Activated B cell treated with CpG ODN at 0.5 μM for 24 hours (primary cell): ENCODE measurements at regions not wholly inside any gene's neighbourhood (a gene's known extent, or its start where the extent isn't known, plus 50 kb on each side); places are given as distances from the start of the nearest gene placed in this dataset.

Experiments used
- ATAC-seq: fragments of 200-7000 bp; cut with Tn5 transposase; one replicate; pipeline ENCODE4 v1.10.0; 2021; ENCODE audit warnings: low read depth, mild to moderate bottlenecking, moderate library complexity
- CTCF ChIA-PET: fragments of 350-600 bp; sonication (Branson Sonifier 250); formaldehyde crosslinking; loops from one replicate; lab custom pipeline; 2021; ENCODE audit warnings: antibody characterized with exemption; lab: Charles Lee
- POLR2A ChIA-PET: fragments of 350-600 bp; sonication (Branson Sonifier 250); formaldehyde crosslinking; loops from one replicate; lab custom pipeline; 2021; ENCODE audit warnings: antibody characterized with exemption; lab: Charles Lee
- DNase-seq: peaks from one replicate; pipeline ENCODE4 v3.0.0; 2022
- H3K27ac Mint-ChIP-seq: one replicate; pipeline ENCODE4 v1.8.0; 2020; ENCODE audit warnings: mixed read lengths
- H3K27me3 Mint-ChIP-seq: one replicate; pipeline ENCODE4 v1.8.0; 2021; ENCODE audit warnings: mixed read lengths
- H3K36me3 Mint-ChIP-seq: one replicate; pipeline ENCODE4 v1.8.0; 2021; ENCODE audit warnings: low read depth, mixed read lengths
- H3K4me1 Mint-ChIP-seq: one replicate; pipeline ENCODE4 v1.8.0; 2021; ENCODE audit warnings: mixed read lengths
- H3K4me3 Mint-ChIP-seq: one replicate; pipeline ENCODE4 v1.8.0; 2020; ENCODE audit warnings: mild to moderate bottlenecking, mixed read lengths
- H3K9me3 Mint-ChIP-seq: one replicate; pipeline ENCODE4 v1.8.0; 2020; ENCODE audit warnings: mixed read lengths
- intact Hi-C: fragments of 100-400 bp; cut with micrococcal nuclease; formaldehyde crosslinking; loops from one replicate; pipeline ENCODE4 v1.15.1; 2024
- TF ChIP-seq, protein P1 (sequence below): fragments of 200-600 bp; IDR thresholded peaks from one replicate; pipeline ENCODE4 v1.8.0; 2022; ENCODE audit warnings: antibody characterized with exemption, mild to moderate bottlenecking

DNA sequence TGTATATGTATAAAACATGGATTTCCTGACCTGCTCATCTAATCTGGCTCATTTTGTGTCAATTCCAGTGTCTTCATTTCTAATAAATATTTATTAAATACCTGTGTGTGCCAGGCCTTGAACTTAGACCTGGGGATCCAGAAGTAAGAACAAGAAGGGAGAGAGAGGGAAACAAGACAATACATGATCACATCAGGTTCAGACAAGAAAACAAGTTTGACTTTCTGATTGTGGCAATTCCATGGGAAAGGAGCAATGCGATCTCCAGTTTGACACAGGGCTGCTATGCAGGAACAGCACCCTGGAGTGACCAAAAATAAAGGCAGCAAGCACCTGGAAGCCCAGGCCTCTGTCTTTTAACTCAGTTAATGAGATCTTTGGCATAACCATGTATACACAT, 198.1 kb upstream of the ACTBL2 start:
- peaks cover 7% of the 10 kb centered on the region for H3K27me3 Mint-ChIP-seq
- H3K4me3 Mint-ChIP-seq: no peak overlapping the region
- ChIA-PET POLR2A (no interaction called here), CTCF (no interaction called here)
- H3K36me3 Mint-ChIP-seq: no peaks in the 10 kb centered on the region
- H3K9me3 Mint-ChIP-seq: no peaks in the 10 kb centered on the region
- TF ChIP-seq, protein P1, sequence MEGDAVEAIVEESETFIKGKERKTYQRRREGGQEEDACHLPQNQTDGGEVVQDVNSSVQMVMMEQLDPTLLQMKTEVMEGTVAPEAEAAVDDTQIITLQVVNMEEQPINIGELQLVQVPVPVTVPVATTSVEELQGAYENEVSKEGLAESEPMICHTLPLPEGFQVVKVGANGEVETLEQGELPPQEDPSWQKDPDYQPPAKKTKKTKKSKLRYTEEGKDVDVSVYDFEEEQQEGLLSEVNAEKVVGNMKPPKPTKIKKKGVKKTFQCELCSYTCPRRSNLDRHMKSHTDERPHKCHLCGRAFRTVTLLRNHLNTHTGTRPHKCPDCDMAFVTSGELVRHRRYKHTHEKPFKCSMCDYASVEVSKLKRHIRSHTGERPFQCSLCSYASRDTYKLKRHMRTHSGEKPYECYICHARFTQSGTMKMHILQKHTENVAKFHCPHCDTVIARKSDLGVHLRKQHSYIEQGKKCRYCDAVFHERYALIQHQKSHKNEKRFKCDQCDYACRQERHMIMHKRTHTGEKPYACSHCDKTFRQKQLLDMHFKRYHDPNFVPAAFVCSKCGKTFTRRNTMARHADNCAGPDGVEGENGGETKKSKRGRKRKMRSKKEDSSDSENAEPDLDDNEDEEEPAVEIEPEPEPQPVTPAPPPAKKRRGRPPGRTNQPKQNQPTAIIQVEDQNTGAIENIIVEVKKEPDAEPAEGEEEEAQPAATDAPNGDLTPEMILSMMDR: no peak
- no peak for ATAC-seq
- no peak for DNase-seq
- intact Hi-C loops: no loop called here
- H3K27ac Mint-ChIP-seq: no peak overlapping the region
- no peaks in the 10 kb centered on the region for H3K4me1 Mint-ChIP-seq

DNA sequence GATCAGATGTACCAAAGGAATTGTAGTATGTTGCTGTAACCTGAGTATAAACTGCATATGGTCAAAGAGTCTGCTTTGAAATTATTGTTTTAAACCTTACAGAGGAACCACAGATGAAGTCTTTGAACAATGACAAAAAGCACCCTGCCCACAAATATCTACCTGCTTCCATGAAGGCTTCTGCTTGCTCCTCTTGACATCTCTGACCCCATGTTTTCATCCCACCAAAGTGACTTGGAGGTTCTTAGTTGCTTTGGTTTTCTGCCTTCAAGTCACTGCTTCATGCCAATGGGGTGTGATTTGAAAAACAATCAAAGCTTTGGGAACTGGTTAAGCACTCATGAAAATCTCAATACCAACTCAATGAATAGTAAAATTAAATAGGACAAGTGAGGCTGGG, 194.6 kb upstream of the ACTBL2 start:
- no peaks in the 10 kb centered on the region for H3K4me1 Mint-ChIP-seq
- ATAC-seq: no peak
- peaks cover 9% of the 10 kb centered on the region for H3K27me3 Mint-ChIP-seq
- TF ChIP-seq, protein P1: no peak
- POLR2A ChIA-PET: no interaction called here
- no peak for DNase-seq
- H3K4me3 Mint-ChIP-seq: no peak overlapping the region
- CTCF ChIA-PET: no interaction called here
- intact Hi-C loops: no loop called here
- H3K36me3 Mint-ChIP-seq: no peaks in the 10 kb centered on the region
- no peak overlapping the region for H3K27ac Mint-ChIP-seq
- H3K9me3 Mint-ChIP-seq: no peaks in the 10 kb centered on the region

GRCh38 chr5:57676222-57677098, 193.8 kb upstream of the ACTBL2 start:
- Mint-ChIP-seq H3K4me1 (no peaks in the 10 kb centered on the region), H3K36me3 (no peaks in the 10 kb centered on the region), H3K9me3 (no peaks in the 10 kb centered on the region), H3K27ac (no peak overlapping the region), H3K27me3 (peaks cover 9% of the 10 kb centered on the region), H3K4me3 (no peak overlapping the region)
- no peak for DNase-seq
- intact Hi-C loops: no loop called here
- ATAC-seq: no peak
- CTCF ChIA-PET: no interaction called here
- POLR2A ChIA-PET: no interaction called here
- TF ChIP-seq, protein P1: no peak

- TF ChIP-seq, protein P1: no peak
- H3K27ac Mint-ChIP-seq: no peak overlapping the region
- no peaks in the 10 kb centered on the region for H3K36me3 Mint-ChIP-seq
- POLR2A ChIA-PET: no interaction called here
- no peaks in the 10 kb centered on the region for H3K9me3 Mint-ChIP-seq
- H3K4me1 Mint-ChIP-seq: no peaks in the 10 kb centered on the region
- no peak overlapping the region for H3K4me3 Mint-ChIP-seq
- ATAC-seq: no peak
- DNase-seq: no peak
- CTCF ChIA-PET: no interaction called here
- intact Hi-C loops: no loop called here
- peaks cover 9% of the 10 kb centered on the region for H3K27me3 Mint-ChIP-seq
Observed at GRCh38 chr5:57675236-57675635, 192.6 kb upstream of the ACTBL2 start.

DNA sequence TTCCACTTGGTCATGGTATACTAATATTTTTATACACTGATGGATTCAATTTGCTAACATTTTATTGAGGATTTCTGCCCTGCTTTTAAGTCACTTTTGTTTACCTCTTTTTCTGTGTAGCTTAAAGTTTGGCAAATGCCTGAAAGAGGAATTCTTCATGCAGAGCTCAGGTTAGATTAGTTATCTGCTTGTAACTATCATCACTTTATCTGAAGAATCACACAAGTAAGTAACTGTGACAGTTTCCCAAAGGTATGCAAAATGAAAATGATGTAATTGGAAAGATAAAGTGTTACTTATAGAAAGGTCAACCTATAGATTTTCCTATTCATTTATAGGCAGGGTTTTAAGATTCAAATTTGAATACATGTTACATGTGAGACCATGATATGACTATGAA, 188.8 kb upstream of the ACTBL2 start:
- POLR2A ChIA-PET: no interaction called here
- Mint-ChIP-seq H3K27me3 (peaks cover 5% of the 10 kb centered on the region), H3K4me1 (no peaks in the 10 kb centered on the region), H3K36me3 (no peaks in the 10 kb centered on the region), H3K4me3 (no peak overlapping the region), H3K27ac (no peak overlapping the region), H3K9me3 (no peaks in the 10 kb centered on the region)
- TF ChIP-seq, protein P1: no peak
- DNase-seq: no peak
- ATAC-seq: no peak
- intact Hi-C loops: no loop called here
- CTCF ChIA-PET: no interaction called here
